ENCODE measurements at regions not wholly inside any gene's neighbourhood (a gene's known extent, or its start where the extent isn't known, plus 50 kb on each side); places are given as distances from the start of the nearest gene placed in this dataset.

- TF ChIP-seq CTCF (IDR thresholded peaks at IDR 0.05) (no peak), POLR2A (IDR thresholded peaks at IDR 0.05) (no peak), EP300 (IDR thresholded peaks at IDR 0.05) (no peak), POLR2AphosphoS5 (IDR thresholded peaks at IDR 0.05) (no peak)
Observed at GRCh38 chr20:52746190-52746589, 226.0 kb upstream of the TSHZ2 start.

All from gastroesophageal sphincter (tissue), 3 donors.